ENCODE measurements at regions not wholly inside any gene's neighbourhood (a gene's known extent, or its start where the extent isn't known, plus 50 kb on each side); places are given as distances from the start of the nearest gene placed in this dataset.
"Not testable (repeated sequence)": the region's sequence is repeated elsewhere in the genome, so short reads cannot be mapped to it uniquely, and the experiment has no call there.

- Histone ChIP-seq H3K9me3 (no peaks in the 10 kb centered on the region), H3K27me3 (no peaks in the 10 kb centered on the region), H3K27ac (no peak overlapping the region), H3K4me1 (no peaks in the 10 kb centered on the region), H3K36me3 (no peaks in the 10 kb centered on the region), H3K4me3 (no peak overlapping the region)
- in situ Hi-C loops (cut with MboI; ENCODE audit: low pct_ligation_motif_present in 1 of 4, low pct_unique_long_range_greater_than_20kb in 1 of 4, low sequenced_read_pairs in 3 of 4) (no loop called here), intact Hi-C loops (cut with DNase I; ENCODE audit: low total_unique reads) (no loop called here)
- TF ChIP-seq POLR2AphosphoS5 (IDR thresholded peaks at IDR 0.05) (no peak), CTCF (IDR thresholded peaks at IDR 0.05) (no peak), EP300 (IDR thresholded peaks at IDR 0.05; ENCODE audit: low read depth) (no peak)
- DNase-seq: no peak
- WGBS, 2 donors (ENCODE audit: low coverage in 1 of 2): 57 to 73% methylated on average over 3 to 7 of the region's 7 CpGs
Measured at GRCh38 chr15:79156704-79157375, 66.3 kb upstream of the RASGRF1 start.

- Histone ChIP-seq H3K4me1 (no peaks in the 10 kb centered on the region), H3K27ac (no peak overlapping the region), H3K4me3 (no peak overlapping the region), H3K27me3 (no peaks in the 10 kb centered on the region), H3K36me3 (no peaks in the 10 kb centered on the region), H3K9me3 (no peaks in the 10 kb centered on the region)
- DNase-seq: no peak
- no peak for TF ChIP-seq CTCF (IDR thresholded peaks at IDR 0.05)
- TF ChIP-seq POLR2AphosphoS5 (IDR thresholded peaks at IDR 0.05): no peak
- 16 to 25% methylated on average over 5 to 9 of the region's 9 CpGs for WGBS, 2 donors (ENCODE audit: low coverage in 1 of 2)
- intact Hi-C loops (cut with DNase I; ENCODE audit: low total_unique reads): no loop called here
- in situ Hi-C loops (cut with MboI; ENCODE audit: low pct_ligation_motif_present in 1 of 4, low pct_unique_long_range_greater_than_20kb in 1 of 4, low sequenced_read_pairs in 3 of 4): no loop called here
Measured at GRCh38 chr15:79154483-79155135, 64.0 kb upstream of the RASGRF1 start.

- DNase-seq; intact Hi-C loops (cut with DNase I; ENCODE audit: low total_unique reads); H3K4me3 ChIP-seq; H3K4me1 ChIP-seq; H3K36me3 ChIP-seq; H3K27me3 ChIP-seq; H3K9me3 ChIP-seq; H3K27ac ChIP-seq; in situ Hi-C loops (cut with MboI; ENCODE audit: low pct_ligation_motif_present in 1 of 4, low pct_unique_long_range_greater_than_20kb in 1 of 4, low sequenced_read_pairs in 3 of 4): not testable (repeated sequence)
- WGBS, 2 donors (ENCODE audit: low coverage in 1 of 2): 75 to 96% methylated on average over 1 of the region's 1 CpG
Measured at GRCh38 chr15:79144290-79144689, 53.7 kb upstream of the RASGRF1 start.

- H3K27ac ChIP-seq: no peak overlapping the region
- H3K9me3 ChIP-seq: peaks cover 5 to 7% of the 10 kb centered on the region in 2 donors
- H3K4me3 ChIP-seq: no peak overlapping the region
- DNase-seq: no peak
- in situ Hi-C loops (cut with MboI; ENCODE audit: low pct_ligation_motif_present in 1 of 4, low pct_unique_long_range_greater_than_20kb in 1 of 4, low sequenced_read_pairs in 3 of 4): no loop called here
- intact Hi-C loops (cut with DNase I; ENCODE audit: low total_unique reads): no loop called here
- H3K36me3 ChIP-seq: no peaks in the 10 kb centered on the region
- H3K27me3 ChIP-seq: no peaks in the 10 kb centered on the region
- TF ChIP-seq POLR2AphosphoS5 (IDR thresholded peaks at IDR 0.05) (no peak), CTCF (IDR thresholded peaks at IDR 0.05) (no peak), POLR2A (IDR thresholded peaks at IDR 0.05) (no peak), EP300 (IDR thresholded peaks at IDR 0.05; ENCODE audit: low read depth) (no peak)
- H3K4me1 ChIP-seq: no peaks in the 10 kb centered on the region
- WGBS, 2 donors (ENCODE audit: low coverage in 1 of 2): 29 to 40% methylated on average over 1 of the region's 1 CpG
Measured at GRCh38 chr15:79140846-79141570, 50.4 kb upstream of the RASGRF1 start.

Small RNAs in the stretch of these regions (small RNA-seq; reads per million reads assigned to genes)
- gene MIR184: 0.83 to 12.8 (median 4.5) reads per million in 4 donors
